HG02588 (cell line): ENCODE measurements at regions not wholly inside any gene's neighbourhood (a gene's known extent, or its start where the extent isn't known, plus 50 kb on each side); places are given as distances from the start of the nearest gene placed in this dataset.

Experiments used
- ATAC-seq: cut with Tn5 transposase; IDR thresholded peaks from one replicate; pipeline ENCODE4 v1.9.1; 2021; ENCODE audit warnings: mild to moderate bottlenecking, moderate library complexity; ENCODE audit not compliant: unreplicated experiment

GRCh38 chr5:74145951-74146350 is 494.6 kb downstream of the ENC1 start:
- ATAC-seq: no peak

- no peak for ATAC-seq
Measured at GRCh38 chr5:74143721-74144330, 496.7 kb downstream of the ENC1 start.

GRCh38 chr5:74143151-74143550 is 497.4 kb downstream of the ENC1 start:
- no peak for ATAC-seq

GRCh38 chr5:74141053-74141452 is 499.5 kb downstream of the ENC1 start:
- ATAC-seq: no peak

DNA sequence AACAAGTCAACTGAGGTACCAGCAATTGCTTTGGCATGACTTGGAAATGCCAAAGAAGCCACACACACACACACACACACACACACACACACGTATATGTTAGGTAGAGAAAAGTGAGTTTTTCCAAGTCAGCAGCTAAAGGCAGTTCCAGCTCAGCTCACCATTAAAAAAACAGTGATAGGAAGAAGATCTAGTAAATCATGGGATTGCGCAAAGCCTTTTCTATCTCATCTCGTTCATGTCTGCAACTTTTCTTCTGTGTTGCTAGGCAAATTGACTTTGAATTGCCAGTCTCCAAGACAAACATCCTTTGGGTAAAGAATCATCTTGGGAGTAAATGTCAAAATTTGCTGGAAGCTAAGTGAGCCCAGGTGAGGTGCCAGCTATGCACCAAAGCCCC is 500.1 kb downstream of the ENC1 start:
- no peak for ATAC-seq

DNA sequence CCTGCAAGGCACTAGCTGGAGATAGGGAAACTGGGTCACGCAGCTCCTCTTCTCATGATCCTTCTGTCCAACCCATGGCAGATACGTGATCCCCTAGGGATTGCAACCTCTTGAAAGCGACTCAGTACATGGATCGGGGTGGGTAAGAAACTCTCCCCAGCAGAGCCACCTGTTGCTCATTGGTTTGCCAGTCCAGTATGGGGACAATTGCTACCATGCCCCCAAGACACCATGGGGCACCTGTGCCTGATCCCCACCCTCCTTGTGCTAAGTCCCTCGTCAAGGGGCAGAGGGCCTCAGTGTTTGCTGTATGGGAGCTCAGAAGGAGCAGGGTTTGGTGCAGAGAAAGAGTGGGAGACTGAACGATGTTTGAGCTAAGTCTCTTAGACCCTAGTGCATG is 500.9 kb downstream of the ENC1 start:
- no peak for ATAC-seq

DNA sequence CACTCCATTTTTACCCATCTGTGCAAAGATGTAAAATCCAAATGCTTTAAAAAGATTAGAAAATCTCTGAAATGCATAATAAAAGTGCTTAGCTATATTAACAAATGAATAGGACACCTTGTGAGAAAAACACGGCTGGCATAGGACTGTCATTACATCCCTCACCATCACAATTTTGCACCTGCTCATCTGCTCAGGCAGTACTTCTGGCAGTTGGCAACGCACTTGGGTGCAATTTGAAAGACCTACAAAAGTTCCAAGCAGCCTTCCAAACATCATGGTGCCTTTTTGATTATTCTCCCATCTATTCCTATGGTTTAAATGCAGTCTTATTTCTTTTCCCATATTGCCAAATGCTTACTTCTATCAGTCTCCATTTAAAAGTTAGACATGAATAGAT is 501.8 kb downstream of the ENC1 start:
- no peak for ATAC-seq

DNA sequence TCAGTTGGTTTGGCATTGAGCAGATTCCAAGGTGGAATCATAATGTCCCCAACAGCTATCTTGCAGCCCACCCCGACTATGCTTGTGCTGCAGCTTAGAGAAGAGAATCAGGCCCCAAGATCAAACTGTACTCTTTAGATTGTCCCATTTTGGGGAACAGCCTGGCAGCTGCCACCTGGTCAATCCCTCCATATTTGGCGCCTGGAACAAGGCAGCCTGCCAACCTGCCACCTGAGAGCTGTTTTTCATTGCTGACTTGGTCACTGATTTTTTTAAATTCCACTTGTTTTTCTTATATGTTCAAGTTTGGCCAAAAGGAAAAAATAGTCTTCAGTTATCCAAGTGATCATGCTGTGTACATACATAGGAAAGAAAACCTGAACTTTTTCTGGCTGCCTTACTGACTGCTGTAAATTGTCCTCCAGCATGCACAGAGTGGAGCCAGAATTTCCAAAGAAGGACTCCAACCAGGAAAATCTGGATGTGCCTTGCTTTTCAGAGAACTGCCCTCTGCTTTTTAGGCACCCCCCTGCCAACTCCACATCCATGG is 504.2 kb downstream of the ENC1 start:
- no peak for ATAC-seq

GRCh38 chr5:74135033-74135432 is 505.5 kb downstream of the ENC1 start:
- ATAC-seq: no peak

- no peak for ATAC-seq
Measured at GRCh38 chr5:74132485-74132884, 506.5 kb downstream of the ARHGEF28 start.

DNA sequence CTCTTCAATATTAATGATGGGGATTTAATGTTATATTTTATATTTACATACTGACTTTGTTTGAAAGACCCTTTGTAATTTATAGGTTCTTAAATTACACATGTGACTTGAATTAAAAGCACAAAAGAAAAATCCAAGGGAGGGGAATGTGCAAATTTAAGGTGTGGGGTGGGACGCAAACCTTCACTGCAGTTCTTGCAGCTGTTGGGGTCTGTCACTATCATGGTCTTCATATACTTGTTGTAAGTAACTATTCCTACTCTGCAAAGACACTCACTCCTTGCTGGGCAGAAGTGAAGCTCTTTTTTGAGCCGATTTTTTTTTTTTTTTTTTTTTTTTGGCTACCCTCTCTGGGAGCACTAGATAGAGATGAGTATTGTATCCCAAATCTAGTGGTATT is 505.3 kb downstream of the ARHGEF28 start:
- no peak for ATAC-seq

GRCh38 chr5:74130155-74130897 is 504.3 kb downstream of the ARHGEF28 start:
- no peak for ATAC-seq

- ATAC-seq: no peak
Measured at GRCh38 chr5:74127381-74128320, 501.7 kb downstream of the ARHGEF28 start.

DNA sequence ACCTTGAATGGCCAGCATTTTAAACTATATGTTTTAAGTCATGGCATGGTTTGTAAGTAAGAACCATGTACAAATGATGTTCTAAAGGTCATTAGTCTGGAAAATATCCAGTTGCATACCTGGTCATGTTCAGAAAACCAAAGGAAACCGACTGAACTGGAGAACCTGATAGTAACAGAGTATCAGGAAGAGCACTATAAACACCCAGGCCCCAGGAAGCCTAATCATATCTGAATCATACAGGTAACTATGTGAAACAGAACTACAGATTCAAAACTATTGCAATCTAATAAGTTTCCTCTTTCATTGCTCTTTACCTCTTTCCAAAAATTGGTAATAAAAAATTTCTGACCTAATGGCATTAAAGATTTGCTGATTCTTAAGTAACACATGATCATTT is 500.3 kb downstream of the ARHGEF28 start:
- no peak for ATAC-seq

GRCh38 chr5:74124826-74125225 is 498.8 kb downstream of the ARHGEF28 start:
- ATAC-seq: no peak

DNA sequence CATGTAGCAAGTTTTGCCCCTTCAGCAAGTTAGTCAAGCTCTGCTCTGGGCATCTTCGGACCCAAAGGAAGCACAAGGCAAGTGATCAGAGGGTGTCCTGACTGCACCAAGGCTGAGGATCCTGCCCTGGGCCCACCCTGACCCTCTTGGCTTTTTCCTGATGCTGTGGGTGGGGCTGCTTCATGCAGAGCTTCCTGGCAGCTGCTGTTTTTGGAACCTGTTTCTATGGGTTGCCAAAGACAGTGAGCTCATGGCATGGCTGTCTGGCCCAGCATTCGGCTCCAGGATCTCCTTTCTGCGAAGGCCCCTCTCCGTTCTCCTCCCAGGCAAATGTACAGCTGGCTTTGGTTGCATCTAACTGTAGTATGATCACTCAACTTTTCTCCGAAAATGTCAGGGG is 497.9 kb downstream of the ARHGEF28 start:
- no peak for ATAC-seq

DNA sequence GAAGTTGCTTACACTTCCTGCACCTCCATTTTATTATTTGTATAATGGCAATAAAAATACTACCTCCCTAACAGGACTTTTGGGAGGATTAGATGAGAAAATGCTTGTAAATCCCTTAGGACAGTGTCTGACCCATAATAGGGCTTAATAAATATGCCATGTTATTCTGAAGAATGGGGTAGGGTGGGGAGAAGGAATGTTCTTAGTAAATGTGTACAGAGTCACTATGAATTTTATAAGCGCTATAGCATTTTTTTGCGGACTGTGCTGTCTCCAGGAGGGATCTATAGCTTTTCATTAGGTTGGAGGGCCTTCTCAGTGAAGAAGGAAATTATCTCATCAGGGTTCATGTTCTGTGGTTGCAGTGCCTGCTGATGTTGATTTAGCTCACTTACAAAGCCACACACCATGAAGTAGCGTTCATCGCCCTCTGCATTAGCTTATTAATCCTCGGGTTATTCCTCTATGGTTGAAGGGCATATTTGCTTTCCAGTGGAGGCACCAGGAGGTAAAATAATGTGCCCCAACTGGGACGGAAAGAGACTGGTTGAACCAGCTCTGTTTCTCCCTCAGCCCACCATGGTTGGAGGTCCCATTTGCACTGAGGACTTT is 497.1 kb downstream of the ARHGEF28 start:
- ATAC-seq: no peak

GRCh38 chr5:74122175-74122574 is 496.2 kb downstream of the ARHGEF28 start:
- ATAC-seq: no peak

DNA sequence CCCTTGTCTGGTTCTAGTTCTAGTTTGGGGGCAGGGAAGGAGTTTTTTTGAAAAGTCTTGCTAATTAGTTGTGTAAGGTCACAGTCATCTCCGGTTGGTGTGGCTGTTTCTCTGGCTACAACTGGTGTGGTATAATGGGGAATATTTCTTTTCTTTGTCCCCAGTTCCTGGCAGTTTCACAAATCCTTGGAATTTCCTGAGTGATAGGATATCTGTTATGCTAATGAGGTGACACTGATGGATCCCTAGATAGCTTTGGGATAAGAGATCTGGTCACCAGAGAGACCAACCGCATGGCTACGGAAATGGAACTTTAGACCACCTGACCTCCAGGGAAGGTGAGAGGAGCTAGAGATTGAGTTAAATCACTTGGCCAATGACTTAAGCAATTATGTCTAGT is 494.6 kb downstream of the ARHGEF28 start:
- ATAC-seq: no peak

DNA sequence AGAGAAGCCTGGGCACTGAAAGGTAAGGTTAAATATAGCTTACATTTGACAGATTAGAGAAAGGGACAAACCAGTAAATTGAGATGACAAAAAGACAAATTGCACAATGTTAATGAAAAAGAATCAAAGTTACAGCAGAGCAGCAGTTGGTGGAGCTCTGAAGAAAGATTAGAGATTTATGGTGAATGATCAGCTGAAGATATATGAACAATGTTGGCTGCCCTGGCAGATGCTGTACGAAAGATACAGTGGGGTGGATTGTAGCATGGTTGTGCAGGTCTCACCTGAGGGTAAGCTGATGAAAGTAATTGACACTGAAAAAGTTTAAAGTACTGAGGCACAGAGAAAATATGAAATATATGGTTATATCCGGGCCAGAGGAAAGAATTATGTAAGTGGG is 492.1 kb downstream of the ARHGEF28 start:
- no peak for ATAC-seq

DNA sequence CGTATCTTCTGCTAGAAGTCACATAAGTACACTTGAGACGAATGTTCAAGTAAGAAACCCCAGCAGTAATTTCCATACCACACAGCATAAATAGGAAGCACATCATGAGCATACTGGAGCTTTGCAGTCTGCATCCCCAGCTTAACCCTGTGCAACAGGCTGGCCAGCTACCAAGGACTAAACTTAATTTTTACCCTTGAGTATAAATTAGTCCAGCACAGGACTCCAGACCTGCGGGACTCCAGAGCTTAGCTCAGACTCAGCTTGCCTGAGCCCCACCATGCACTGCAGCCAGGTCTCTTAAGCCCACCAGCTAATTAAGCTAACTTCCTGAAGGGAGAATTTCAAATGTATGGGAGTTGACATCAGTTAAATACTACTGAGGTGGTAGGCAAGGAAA is 491.0 kb downstream of the ARHGEF28 start:
- ATAC-seq: no peak
